Dendritic cell treated with granulocyte-macrophage colony-stimulating factor and Interleukin-4, amounts not matched to agents 40 ng/mL and 50 ng/mL, for 4 days (primary cell): ENCODE measurements at regions not wholly inside any gene's neighbourhood (a gene's known extent, or its start where the extent isn't known, plus 50 kb on each side); places are given as distances from the start of the nearest gene placed in this dataset.
"Not testable (repeated sequence)": the region's sequence is repeated elsewhere in the genome, so short reads cannot be mapped to it uniquely, and the experiment has no call there.

Source experiments
- H3K27ac Mint-ChIP-seq: one replicate; pipeline ENCODE4 v1.8.0; 2022; ENCODE audit warnings: mild to moderate bottlenecking, mixed read lengths
- H3K27me3 Mint-ChIP-seq: one replicate; pipeline ENCODE4 v1.8.0; 2022; ENCODE audit warnings: mild to moderate bottlenecking, mixed read lengths
- H3K36me3 Mint-ChIP-seq: one replicate; pipeline ENCODE4 v1.8.0; 2022; ENCODE audit warnings: low read depth, mixed read lengths
- H3K4me1 Mint-ChIP-seq: one replicate; pipeline ENCODE4 v1.8.0; 2022; ENCODE audit warnings: low read depth, mixed read lengths
- H3K4me3 Mint-ChIP-seq: one replicate; pipeline ENCODE4 v1.8.0; 2022; ENCODE audit warnings: mild to moderate bottlenecking, moderate library complexity, mixed read lengths
- H3K9me3 Mint-ChIP-seq: one replicate; pipeline ENCODE4 v1.8.0; 2022; ENCODE audit warnings: mixed read lengths
- intact Hi-C: fragments of 100-400 bp; cut with micrococcal nuclease; formaldehyde crosslinking; loops from one replicate; pipeline ENCODE4 v1.15.0; 2022

DNA sequence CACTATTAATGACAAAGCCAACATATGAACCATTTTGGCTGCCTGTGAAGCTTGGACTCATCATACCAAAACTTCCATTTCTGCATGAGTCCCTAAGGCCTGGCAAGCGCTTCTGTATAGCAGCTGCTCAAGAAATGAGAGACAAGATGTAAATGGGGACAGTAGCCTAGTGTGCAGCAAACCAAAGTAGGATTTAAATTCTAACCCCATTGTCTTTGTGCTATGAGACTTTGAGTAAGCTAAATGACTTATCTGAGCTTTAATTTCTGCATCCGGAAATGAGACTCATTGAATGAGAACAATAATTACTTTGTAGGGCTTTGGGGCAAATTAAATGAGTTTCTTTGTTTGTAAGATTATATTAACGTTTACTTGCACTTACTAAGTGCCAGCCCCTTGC lies 536.4 kb upstream of the CDH7 start:
- H3K4me1 Mint-ChIP-seq, result no peaks in the 10 kb centered on the region
- intact Hi-C loops, result no loop called here
- H3K9me3 Mint-ChIP-seq, result peaks cover 22% of the 10 kb centered on the region
- H3K27me3 Mint-ChIP-seq, result no peaks in the 10 kb centered on the region
- no peak overlapping the region for H3K4me3 Mint-ChIP-seq
- no peak overlapping the region for H3K27ac Mint-ChIP-seq
- H3K36me3 Mint-ChIP-seq, result no peaks in the 10 kb centered on the region

DNA sequence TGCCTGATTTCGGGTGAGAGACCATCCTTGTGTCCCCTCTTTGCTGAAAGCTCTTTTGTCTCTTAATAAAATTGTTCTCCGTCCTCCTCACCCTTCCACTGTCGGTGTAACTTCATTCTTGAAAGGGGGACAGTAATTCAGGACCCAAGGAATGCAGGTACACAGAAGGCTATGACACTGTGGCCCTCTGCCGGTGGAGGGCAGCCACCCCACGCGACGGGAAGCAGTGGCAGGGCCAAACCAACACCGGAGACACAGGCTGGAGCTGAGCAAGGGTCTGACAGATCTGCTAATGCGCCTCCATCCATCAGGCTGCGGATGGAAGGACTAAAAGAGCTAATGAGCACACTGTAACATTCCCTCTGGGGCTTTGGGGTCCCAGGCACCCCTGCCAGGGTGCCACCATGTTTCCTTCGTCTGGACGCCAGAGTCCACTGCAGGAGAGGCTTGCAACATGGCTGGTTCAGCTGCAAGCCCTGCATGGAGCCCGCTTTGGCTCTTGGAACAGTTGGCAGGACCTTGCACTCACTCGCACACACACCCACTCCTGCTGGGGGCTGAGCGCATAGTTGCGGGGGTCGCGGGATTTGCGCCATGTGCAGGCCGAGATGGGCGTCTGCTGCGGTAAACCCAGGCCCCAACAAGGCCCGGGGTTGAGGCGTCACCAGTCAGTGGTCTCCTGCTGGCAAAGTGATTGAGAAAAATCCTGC lies 544.1 kb upstream of the CDH7 start:
- H3K4me1 Mint-ChIP-seq, result no peaks in the 10 kb centered on the region
- no peaks in the 10 kb centered on the region for H3K27me3 Mint-ChIP-seq
- H3K4me3 Mint-ChIP-seq, result no peak overlapping the region
- no peaks in the 10 kb centered on the region for H3K36me3 Mint-ChIP-seq
- no peak overlapping the region for H3K27ac Mint-ChIP-seq
- intact Hi-C loops, result no loop called here
- peaks cover 25% of the 10 kb centered on the region for H3K9me3 Mint-ChIP-seq

DNA sequence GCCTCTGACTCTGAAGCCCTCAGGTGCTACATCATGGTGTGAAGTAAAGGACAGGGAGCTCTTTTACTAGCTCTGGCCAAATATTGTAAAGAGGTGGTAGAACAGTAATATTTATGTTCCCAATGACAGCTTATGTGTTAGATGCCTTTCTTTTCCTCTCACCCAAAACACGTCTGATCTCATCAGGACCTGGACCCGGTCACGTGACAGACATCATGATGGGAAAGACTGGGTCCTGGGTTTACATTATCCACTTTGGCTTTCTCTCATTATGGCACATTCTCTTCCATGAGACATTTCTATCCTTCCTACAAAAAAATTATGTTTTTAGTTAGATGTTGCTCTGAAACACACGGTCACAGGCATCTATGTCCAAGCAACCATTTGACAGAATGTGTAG lies 548.7 kb upstream of the CDH7 start:
- Mint-ChIP-seq H3K27ac (no peak overlapping the region), H3K4me3 (no peak overlapping the region), H3K4me1 (no peaks in the 10 kb centered on the region), H3K36me3 (no peaks in the 10 kb centered on the region), H3K27me3 (no peaks in the 10 kb centered on the region), H3K9me3 (peaks cover 27% of the 10 kb centered on the region)
- intact Hi-C loops, result no loop called here

DNA sequence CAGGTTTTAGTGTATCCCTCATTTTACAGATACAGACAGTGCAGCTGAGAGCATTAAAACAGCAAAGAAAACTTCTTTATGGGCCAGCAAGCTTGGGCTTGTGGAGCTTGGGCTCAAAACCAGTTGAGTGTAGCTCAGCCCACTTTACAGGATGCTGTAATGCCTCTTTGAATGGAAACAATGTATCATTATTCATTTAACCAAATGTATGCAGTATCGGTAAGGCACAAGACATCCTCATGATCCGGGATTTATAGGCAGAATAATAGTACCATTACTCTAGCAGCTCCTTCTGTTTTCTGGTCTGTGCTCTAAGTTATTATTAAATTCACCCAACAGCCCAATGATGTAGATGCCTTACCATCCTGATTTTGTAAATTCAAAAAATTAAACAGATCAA lies 575.1 kb upstream of the CDH7 start:
- intact Hi-C loops, result no loop called here
- Mint-ChIP-seq H3K9me3 (peaks cover 17% of the 10 kb centered on the region), H3K27me3 (no peaks in the 10 kb centered on the region), H3K4me1 (no peaks in the 10 kb centered on the region), H3K36me3 (no peaks in the 10 kb centered on the region), H3K4me3 (no peak overlapping the region), H3K27ac (no peak overlapping the region)

DNA sequence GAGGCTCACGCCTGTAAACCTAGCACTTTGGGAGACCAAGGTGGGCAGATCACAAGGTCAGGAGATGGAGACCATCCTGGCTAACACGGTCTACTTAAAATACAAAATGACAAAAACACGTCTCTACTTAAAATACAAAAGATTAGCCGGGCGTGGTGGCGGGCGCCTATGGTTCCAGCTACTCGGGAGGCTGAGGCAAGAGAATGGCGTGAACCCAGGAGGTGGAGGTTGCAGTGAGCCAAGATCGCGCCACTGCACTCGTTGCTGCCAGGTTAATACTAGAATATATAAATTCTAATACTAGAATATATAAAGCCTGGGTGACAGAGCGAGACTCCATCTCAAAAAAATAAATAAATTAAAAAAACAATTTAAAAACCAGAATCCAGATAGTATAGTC lies 588.7 kb upstream of the CDH7 start:
- H3K27ac Mint-ChIP-seq, H3K4me3 Mint-ChIP-seq, H3K36me3 Mint-ChIP-seq, H3K4me1 Mint-ChIP-seq, H3K27me3 Mint-ChIP-seq, intact Hi-C loops: not testable (repeated sequence)
- H3K9me3 Mint-ChIP-seq, result peaks cover 21% of the 10 kb centered on the region

DNA sequence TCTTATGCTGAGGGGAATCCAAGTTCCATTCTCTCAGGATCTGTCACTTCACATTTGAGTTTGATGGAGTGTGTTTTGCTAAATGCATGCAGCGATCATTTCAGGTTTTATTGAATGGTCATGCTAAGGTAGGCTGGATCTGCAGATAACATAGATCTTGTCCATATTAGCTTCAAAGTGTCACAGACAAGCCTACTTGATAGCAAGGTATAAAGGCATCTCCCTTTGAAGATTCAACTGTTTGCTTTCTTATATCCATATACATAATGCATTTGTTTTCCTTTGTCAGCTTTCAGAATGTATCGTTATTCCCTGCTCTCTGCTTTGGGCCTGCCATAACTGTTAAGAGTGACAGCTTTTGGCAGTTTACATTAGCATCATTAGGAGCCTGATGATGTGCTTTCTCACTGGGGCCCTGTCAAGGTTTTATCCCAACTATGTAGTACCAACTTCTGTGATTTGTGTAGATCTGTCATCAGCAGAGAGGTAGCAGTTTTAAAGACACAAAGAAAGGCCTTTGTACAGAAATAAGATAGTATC lies 604.3 kb upstream of the CDH7 start:
- Mint-ChIP-seq H3K4me3 (no peak overlapping the region), H3K27me3 (no peaks in the 10 kb centered on the region), H3K4me1 (no peaks in the 10 kb centered on the region), H3K36me3 (no peaks in the 10 kb centered on the region), H3K9me3 (peaks cover 26% of the 10 kb centered on the region), H3K27ac (no peak overlapping the region)
- intact Hi-C loops, result no loop called here

DNA sequence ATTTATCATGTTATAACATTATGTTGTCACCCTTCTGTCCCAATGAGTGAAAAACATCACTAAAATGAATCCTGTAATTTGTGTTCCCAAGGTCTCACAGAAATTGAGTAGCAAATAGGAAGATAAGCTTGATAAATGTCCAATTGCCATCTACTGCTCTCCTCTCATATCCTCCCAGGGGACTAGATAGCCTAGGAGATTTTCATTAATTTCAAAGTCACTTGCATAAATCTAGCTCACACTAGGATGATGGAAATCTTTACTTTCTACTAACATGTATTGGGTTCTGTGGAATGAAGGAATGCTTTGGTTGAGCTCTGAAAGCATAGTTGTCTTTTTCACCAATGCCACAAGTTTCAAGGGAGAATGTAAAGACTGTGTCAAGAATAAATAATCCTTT lies 605.5 kb upstream of the CDH7 start:
- Mint-ChIP-seq H3K4me3 (no peak overlapping the region), H3K9me3 (peaks cover 26% of the 10 kb centered on the region), H3K27ac (no peak overlapping the region), H3K36me3 (no peaks in the 10 kb centered on the region), H3K27me3 (no peaks in the 10 kb centered on the region), H3K4me1 (no peaks in the 10 kb centered on the region)
- intact Hi-C loops, result no loop called here

DNA sequence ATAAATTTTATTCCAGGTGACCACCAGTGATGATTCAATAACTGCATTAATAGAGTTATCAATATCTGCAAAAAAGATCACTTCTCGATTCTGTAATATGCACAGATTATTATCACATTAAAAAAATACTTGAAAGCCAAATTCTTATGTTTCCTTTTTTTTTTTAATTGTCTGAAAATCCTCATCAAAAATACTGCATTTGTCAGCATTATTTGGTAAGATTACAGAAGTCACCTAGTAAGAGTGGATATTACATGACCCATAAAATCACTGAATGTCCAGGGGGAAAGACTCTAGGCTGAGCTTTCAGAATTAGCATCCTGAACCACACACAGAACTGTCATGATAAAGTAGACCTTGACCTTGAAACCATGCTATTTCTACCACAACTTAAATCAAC lies 617.2 kb upstream of the CDH7 start:
- H3K36me3 Mint-ChIP-seq, result no peaks in the 10 kb centered on the region

DNA sequence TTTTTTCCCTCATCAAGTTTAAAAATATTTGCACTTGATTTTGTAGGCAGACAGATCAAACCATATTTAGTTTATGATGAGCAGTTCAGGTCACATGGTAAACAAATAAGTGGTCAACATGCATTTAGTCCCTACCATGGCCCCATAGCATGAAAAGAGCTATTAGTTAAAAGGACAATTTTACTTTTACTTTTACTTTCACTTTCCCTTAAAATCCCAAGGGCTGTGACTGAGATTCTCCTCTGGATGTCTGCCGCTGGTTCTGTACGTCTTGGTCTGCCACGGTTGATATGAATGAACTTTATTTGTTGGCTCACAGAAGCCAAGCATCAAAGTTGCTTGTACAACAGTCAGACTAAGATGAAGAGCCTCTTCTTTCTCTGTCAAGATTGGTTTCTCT lies 626.2 kb upstream of the CDH7 start:
- Mint-ChIP-seq H3K4me3 (no peak overlapping the region), H3K36me3 (no peaks in the 10 kb centered on the region), H3K27me3 (no peaks in the 10 kb centered on the region), H3K4me1 (no peaks in the 10 kb centered on the region), H3K9me3 (peaks cover 27% of the 10 kb centered on the region), H3K27ac (no peak overlapping the region)
- intact Hi-C loops, result no loop called here

More for the DNA sequence above, 617.2 kb upstream of the CDH7 start:
- peaks cover 19% of the 10 kb centered on the region for H3K9me3 Mint-ChIP-seq
- H3K27me3 Mint-ChIP-seq, result no peaks in the 10 kb centered on the region
- intact Hi-C loops, result no loop called here
- H3K4me1 Mint-ChIP-seq, result no peaks in the 10 kb centered on the region
- no peak overlapping the region for H3K27ac Mint-ChIP-seq
- no peak overlapping the region for H3K4me3 Mint-ChIP-seq

DNA sequence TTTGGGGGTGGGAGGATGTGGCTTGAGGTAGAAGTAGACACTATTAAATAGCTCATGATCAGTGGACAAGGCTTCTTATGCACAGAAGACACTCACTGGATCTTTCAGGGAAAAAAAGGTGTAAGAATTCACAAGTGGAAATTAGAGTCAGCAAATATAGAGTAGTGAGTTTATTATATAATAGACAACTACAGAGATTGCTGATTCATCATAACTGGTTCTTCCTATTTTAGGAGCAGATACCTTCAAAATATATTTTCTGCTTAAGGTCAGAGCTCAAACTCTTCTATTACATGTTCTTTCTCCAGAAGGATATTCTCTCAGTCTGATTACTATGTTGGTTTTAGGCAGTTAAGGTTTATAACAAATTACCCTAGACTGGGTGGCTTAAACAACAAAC lies 646.9 kb upstream of the CDH7 start:
- Mint-ChIP-seq H3K4me3 (no peak overlapping the region), H3K4me1 (no peaks in the 10 kb centered on the region), H3K27me3 (no peaks in the 10 kb centered on the region), H3K9me3 (peaks cover 9% of the 10 kb centered on the region), H3K27ac (no peak overlapping the region), H3K36me3 (no peaks in the 10 kb centered on the region)
- intact Hi-C loops, result no loop called here

DNA sequence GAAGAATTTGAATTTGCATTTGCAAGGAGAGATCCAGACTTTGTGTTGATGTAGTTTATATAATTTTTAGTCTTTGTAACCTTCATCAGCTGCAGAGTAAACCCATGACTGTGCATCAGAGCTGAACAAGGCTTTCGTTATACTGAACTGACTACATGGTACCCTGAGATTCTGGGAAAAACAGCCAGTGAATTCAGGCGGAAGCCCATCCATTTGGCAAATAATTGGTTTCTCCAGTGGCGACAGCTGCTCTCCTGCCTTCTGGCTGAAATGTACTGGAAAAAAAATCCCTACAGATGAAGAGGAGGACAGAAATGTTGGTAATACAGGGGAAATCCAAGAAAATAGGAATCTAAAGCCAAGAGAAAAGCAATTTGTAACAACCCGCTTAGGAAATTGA lies 657.5 kb upstream of the CDH7 start:
- Mint-ChIP-seq H3K36me3 (no peaks in the 10 kb centered on the region), H3K9me3 (no peaks in the 10 kb centered on the region), H3K27ac (no peak overlapping the region), H3K27me3 (no peaks in the 10 kb centered on the region), H3K4me3 (no peak overlapping the region), H3K4me1 (no peaks in the 10 kb centered on the region)
- intact Hi-C loops, result loop anchor here (5.0 kb wide), 1 partner anchor 1056 kb away; no protein-coding TSS in a partner anchor

DNA sequence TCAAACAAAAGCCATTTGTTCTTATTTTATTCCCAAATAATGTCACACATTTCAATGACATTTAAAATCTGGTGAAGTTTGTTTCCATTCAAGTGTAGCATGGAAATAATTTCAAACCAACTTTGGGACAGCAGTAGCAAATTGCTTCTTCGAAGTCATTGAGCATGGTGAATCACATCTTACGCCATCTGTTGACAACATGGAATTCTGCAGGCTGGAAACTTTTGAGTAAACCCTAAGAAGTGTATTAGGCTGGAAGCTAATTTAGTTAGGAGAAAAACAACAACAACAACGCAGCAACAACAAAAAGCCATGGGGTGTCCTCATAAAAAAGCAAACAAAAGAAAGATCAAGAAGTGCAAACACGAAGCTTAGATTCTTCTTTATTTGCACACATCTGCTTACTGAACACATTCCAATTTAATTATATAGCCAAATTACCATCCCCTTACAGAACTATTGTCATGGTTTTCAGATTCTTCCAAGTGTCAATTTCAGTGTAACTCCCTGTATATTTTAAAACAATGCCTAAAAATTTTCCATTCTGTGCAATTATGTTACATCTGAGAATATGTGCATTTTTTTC lies 659.0 kb upstream of the CDH7 start:
- Mint-ChIP-seq H3K4me3 (no peak overlapping the region), H3K4me1 (no peaks in the 10 kb centered on the region), H3K9me3 (no peaks in the 10 kb centered on the region), H3K36me3 (no peaks in the 10 kb centered on the region), H3K27me3 (no peaks in the 10 kb centered on the region), H3K27ac (no peak overlapping the region)
- intact Hi-C loops, result loop anchor here (5.0 kb wide), 1 partner anchor 1055 kb away; no protein-coding TSS in a partner anchor

DNA sequence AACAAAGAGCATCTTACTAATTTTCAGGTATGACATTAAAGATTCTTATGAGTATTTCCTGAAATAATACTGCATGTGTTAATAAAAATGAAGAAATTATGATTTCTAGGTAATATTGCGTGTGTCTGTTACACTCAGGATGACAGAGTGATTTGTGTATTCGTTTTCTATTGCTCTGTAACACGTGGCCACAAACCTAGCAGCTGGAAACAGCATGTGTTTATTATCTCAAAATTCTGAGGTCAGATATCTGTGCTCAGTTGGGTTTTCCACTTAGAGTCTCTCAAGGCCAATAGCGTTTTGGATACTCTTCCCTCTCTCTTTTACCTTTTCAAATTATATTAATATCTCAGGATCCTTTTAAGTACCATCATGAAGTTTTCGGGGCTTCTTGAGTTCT lies 667.9 kb upstream of the CDH7 start:
- intact Hi-C loops, result no loop called here
- H3K4me3 Mint-ChIP-seq, result no peak overlapping the region
- H3K36me3 Mint-ChIP-seq, result no peaks in the 10 kb centered on the region
- H3K27ac Mint-ChIP-seq, result no peak overlapping the region
- no peaks in the 10 kb centered on the region for H3K4me1 Mint-ChIP-seq
- no peaks in the 10 kb centered on the region for H3K9me3 Mint-ChIP-seq
- H3K27me3 Mint-ChIP-seq, result no peaks in the 10 kb centered on the region

DNA sequence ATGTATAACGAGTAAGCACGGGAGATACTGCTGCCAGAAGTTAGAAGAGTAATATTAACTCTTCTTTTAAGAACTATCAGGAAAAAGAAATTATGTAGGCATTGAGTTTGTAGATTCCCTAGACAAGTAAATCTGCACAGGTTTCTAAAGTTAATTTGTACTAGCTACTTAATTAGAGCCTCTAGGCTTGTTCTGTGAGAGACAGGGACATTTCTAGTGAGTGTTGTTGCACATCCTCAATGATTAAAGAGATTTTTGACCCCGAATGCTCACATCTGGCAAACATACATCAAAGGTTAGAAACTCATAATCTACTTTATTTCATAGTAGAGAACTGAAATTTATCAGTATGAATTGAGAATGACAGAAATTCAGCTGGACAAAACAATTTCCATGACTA lies 669.0 kb upstream of the CDH7 start:
- no peak overlapping the region for H3K4me3 Mint-ChIP-seq
- H3K4me1 Mint-ChIP-seq, result no peaks in the 10 kb centered on the region
- H3K9me3 Mint-ChIP-seq, result no peaks in the 10 kb centered on the region
- H3K27me3 Mint-ChIP-seq, result no peaks in the 10 kb centered on the region
- no peaks in the 10 kb centered on the region for H3K36me3 Mint-ChIP-seq
- intact Hi-C loops, result no loop called here
- H3K27ac Mint-ChIP-seq, result no peak overlapping the region
